DOHH2 (cell line): ENCODE measurements at regions not wholly inside any gene's neighbourhood (a gene's known extent, or its start where the extent isn't known, plus 50 kb on each side); places are given as distances from the start of the nearest gene placed in this dataset.

Experiments
- CTCF ChIP-seq: fragments of 200-600 bp; sonication (generic); IDR thresholded peaks from one replicate; pipeline ENCODE4 v1.5.1; 2014; ENCODE audit warnings: antibody characterized with exemption, mild to moderate bottlenecking, low read depth, low read length; ENCODE audit not compliant: poor library complexity, severe bottlenecking
- EZH2phosphoT487 ChIP-seq: fragments of 200-600 bp; sonication (generic); IDR thresholded peaks from 2 replicates; pipeline ENCODE4 v1.6.1; 2017; ENCODE audit warnings: borderline replicate concordance, mild to moderate bottlenecking, antibody characterized with exemption, low read length, moderate library complexity, mixed read lengths

GRCh38 chr11:69924308-69925161 lies 105.3 kb upstream of the FGF3 start:
- TF ChIP-seq CTCF (no peak), EZH2phosphoT487 (no peak)
